Psoas muscle (tissue), 7 donors: ENCODE measurements at regions not wholly inside any gene's neighbourhood (a gene's known extent, or its start where the extent isn't known, plus 50 kb on each side); places are given as distances from the start of the nearest gene placed in this dataset.

Experiments used
- ATAC-seq, 4 donors: fragments of 200-7000 bp; cut with Tn5 transposase; one replicate each; pipeline ENCODE4 v1.9.1; 2020; ENCODE audit warnings: moderate library complexity in 3 of 4, mild to moderate bottlenecking in 2 of 4
- DNase-seq, 2 donors: peaks; one replicate each; pipeline ENCODE4 v3.0.0-alpha.2; 2020
- H3K27ac ChIP-seq: fragments of 200-600 bp; one replicate; pipeline ENCODE4 v1.8.0; 2022
- H3K27me3 ChIP-seq, 3 donors: fragments of 200-600 bp in 1 of 3; one replicate each; pipeline versions ENCODE4 v1.6.1 to v1.8.0; 2013 to 2022; ENCODE audit warnings: low read length in 2 of 3, mild to moderate bottlenecking in 2 of 3, moderate library complexity in 1 of 3; ENCODE audit not compliant: insufficient read depth in 3 of 3
- H3K36me3 ChIP-seq, 2 donors: fragments of 200-600 bp in 1 of 2; one replicate each; pipeline versions ENCODE4 v1.6.1 to v1.8.0; 2013 to 2022; ENCODE audit warnings: low read depth in 1 of 2, mild to moderate bottlenecking in 1 of 2, moderate library complexity in 1 of 2; ENCODE audit not compliant: insufficient read depth in 1 of 2
- H3K4me1 ChIP-seq: fragments of 200-600 bp; one replicate; pipeline ENCODE4 v1.8.0; 2022
- H3K4me3 ChIP-seq: fragments of 200-600 bp; one replicate; pipeline ENCODE4 v1.8.0; 2022; ENCODE audit warnings: mild to moderate bottlenecking
- H3K9me3 ChIP-seq: fragments of 200-600 bp; one replicate; pipeline ENCODE4 v1.8.0; 2022
- CTCF ChIP-seq: fragments of 200-600 bp; IDR thresholded peaks from one replicate; pipeline ENCODE4 v1.8.0; 2022; ENCODE audit warnings: antibody characterized with exemption
- WGBS, 3 donors: extraction: QIAGEN DNeasy Blood & Tissue Kit; methylation state at CpG; one replicate each; pipeline versions ENCODE4 v1.1.6 to v1.1.7; 2013; 5-methylcytosine and 5-hydroxymethylcytosine counted together
- intact Hi-C, 2 donors: fragments of 100-400 bp; cut with DNase I; formaldehyde crosslinking; loops; one replicate each; pipeline versions ENCODE4 v1.11.0 to v1.14.2; 2022
- donor health status: healthy with polysubstance abuse.
- donor health status: DM: no; HTN: no; CAD: no; lungs with moderate emphysema.
- donor health status: Bipolar disorder and iron deficiency.
- donor health status: healthy.
- donor health status: DM: yes; HTN: yes; CAD: no.
- donor health status: DM: no; HTN: no; CAD: no.
- donor health status: DM: yes; HTN: yes; CAD: no.

- H3K27me3 ChIP-seq = no peaks in the 10 kb centered on the region
- no peaks in the 10 kb centered on the region for H3K9me3 ChIP-seq
- no peaks in the 10 kb centered on the region for H3K4me1 ChIP-seq
- WGBS, 3 donors = 88 to 92% (median 88%) methylated on average over 6 of the region's 6 CpGs
- DNase-seq = no peak
- intact Hi-C loops = no loop called here
- H3K4me3 ChIP-seq = no peak overlapping the region
- no peak overlapping the region for H3K27ac ChIP-seq
- TF ChIP-seq CTCF = no peak
- H3K36me3 ChIP-seq = no peaks in the 10 kb centered on the region
- ATAC-seq = no peak
Measured at GRCh38 chr3:25349828-25350724, 78.0 kb upstream of the RARB start.

- Histone ChIP-seq H3K4me1 (no peaks in the 10 kb centered on the region), H3K36me3 (no peaks in the 10 kb centered on the region), H3K4me3 (no peak overlapping the region), H3K27me3 (peaks cover 0 to 2% (median 0%) of the 10 kb centered on the region in 3 donors), H3K27ac (no peak overlapping the region), H3K9me3 (no peaks in the 10 kb centered on the region)
- DNase-seq = no peak
- intact Hi-C loops = no loop called here
- WGBS, 3 donors = 69 to 74% (median 70%) methylated on average over 5 of the region's 5 CpGs
- TF ChIP-seq CTCF = no peak
- no peak for ATAC-seq
Measured at GRCh38 chr3:25350725-25351114, 77.3 kb upstream of the RARB start.

GRCh38 chr3:25354071-25354470 lies 74.0 kb upstream of the RARB start:
- intact Hi-C loops = no loop called here
- no peak for TF ChIP-seq CTCF
- H3K27ac ChIP-seq = no peak overlapping the region
- H3K36me3 ChIP-seq = no peaks in the 10 kb centered on the region
- H3K27me3 ChIP-seq = peaks cover 0 to 2% (median 0%) of the 10 kb centered on the region in 3 donors
- H3K9me3 ChIP-seq = no peaks in the 10 kb centered on the region
- H3K4me3 ChIP-seq = no peak overlapping the region
- no peak for DNase-seq
- WGBS, 3 donors = 48 to 50% (median 49%) methylated on average over 3 of the region's 3 CpGs
- H3K4me1 ChIP-seq = no peaks in the 10 kb centered on the region
- ATAC-seq = no peak

- H3K27me3 ChIP-seq = peaks cover 0 to 2% (median 0%) of the 10 kb centered on the region in 3 donors
- no peak overlapping the region for H3K27ac ChIP-seq
- no peaks in the 10 kb centered on the region for H3K9me3 ChIP-seq
- ATAC-seq (no peak), DNase-seq (no peak)
- intact Hi-C loops = no loop called here
- no peaks in the 10 kb centered on the region for H3K36me3 ChIP-seq
- H3K4me1 ChIP-seq = no peaks in the 10 kb centered on the region
- H3K4me3 ChIP-seq = peak overlapping the region; percentile 26
- WGBS, 3 donors = 29 to 38% (median 32%) methylated on average over 4 of the region's 4 CpGs
- TF ChIP-seq CTCF = no peak
Measured at GRCh38 chr3:25355034-25355885, 72.8 kb upstream of the RARB start.
